Lower lobe of right lung (tissue), 2 donors: ENCODE measurements at regions not wholly inside any gene's neighbourhood (a gene's known extent, or its start where the extent isn't known, plus 50 kb on each side); places are given as distances from the start of the nearest gene placed in this dataset.

ENCODE experiments used
- ATAC-seq, 2 donors: fragments of 200-7000 bp; cut with Tn5 transposase; one replicate each; pipeline ENCODE4 v1.9.1; 2020 to 2022; ENCODE audit warnings: mild to moderate bottlenecking in 2 of 2, moderate library complexity in 2 of 2
- DNase-seq: peaks from one replicate; pipeline ENCODE4 v3.0.0-alpha.2; 2020
- H3K27ac ChIP-seq: fragments of 200-600 bp; one replicate; pipeline ENCODE4 v1.8.0; 2022
- H3K27me3 ChIP-seq: fragments of 200-600 bp; one replicate; pipeline ENCODE4 v1.8.0; 2022; ENCODE audit warnings: low read depth
- H3K36me3 ChIP-seq: fragments of 200-600 bp; one replicate; pipeline ENCODE4 v1.8.0; 2022; ENCODE audit warnings: mild to moderate bottlenecking
- H3K4me1 ChIP-seq: fragments of 200-600 bp; one replicate; pipeline ENCODE4 v1.8.0; 2022
- H3K4me3 ChIP-seq: fragments of 200-600 bp; one replicate; pipeline ENCODE4 v1.8.0; 2022; ENCODE audit warnings: mild to moderate bottlenecking
- H3K9me3 ChIP-seq: fragments of 200-600 bp; one replicate; pipeline ENCODE4 v1.8.0; 2022
- intact Hi-C: fragments of 100-400 bp; cut with DNase I; formaldehyde crosslinking; loops from one replicate; pipeline ENCODE4 v1.11.0; 2022
- TF ChIP-seq, protein P1 (sequence below): fragments of 200-600 bp; IDR thresholded peaks from one replicate; pipeline ENCODE4 v1.8.0; 2022; ENCODE audit warnings: antibody characterized with exemption, mild to moderate bottlenecking
- donor health status: DM: no; HTN: yes; CAD: no; lungs with severe emphysema.

DNA sequence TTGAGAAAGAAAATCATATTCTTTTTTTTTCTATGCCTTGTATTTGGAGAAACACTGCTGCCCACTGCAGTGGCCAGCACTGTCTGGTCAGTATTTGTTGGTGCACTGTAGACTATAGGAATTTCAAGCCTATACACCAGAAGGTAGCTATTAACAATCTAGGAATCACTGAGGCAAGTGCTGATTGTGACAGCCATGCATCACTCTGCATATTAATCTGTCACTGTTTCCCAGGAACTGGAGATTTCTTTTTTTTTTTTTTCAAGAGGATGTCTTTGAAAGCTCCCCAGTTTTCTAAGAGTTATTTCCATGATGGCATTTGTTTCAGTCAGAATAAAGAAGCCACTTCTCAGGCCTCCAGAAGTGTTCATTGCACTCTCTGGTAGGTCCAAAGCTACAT, 737.8 kb upstream of the PTBP2 start:
- Histone ChIP-seq H3K4me1 (no peaks in the 10 kb centered on the region), H3K36me3 (no peaks in the 10 kb centered on the region), H3K27me3 (no peaks in the 10 kb centered on the region), H3K9me3 (no peaks in the 10 kb centered on the region), H3K4me3 (no peak overlapping the region), H3K27ac (no peak overlapping the region)
- no peak for DNase-seq
- intact Hi-C loops: no loop called here
- TF ChIP-seq, protein P1, sequence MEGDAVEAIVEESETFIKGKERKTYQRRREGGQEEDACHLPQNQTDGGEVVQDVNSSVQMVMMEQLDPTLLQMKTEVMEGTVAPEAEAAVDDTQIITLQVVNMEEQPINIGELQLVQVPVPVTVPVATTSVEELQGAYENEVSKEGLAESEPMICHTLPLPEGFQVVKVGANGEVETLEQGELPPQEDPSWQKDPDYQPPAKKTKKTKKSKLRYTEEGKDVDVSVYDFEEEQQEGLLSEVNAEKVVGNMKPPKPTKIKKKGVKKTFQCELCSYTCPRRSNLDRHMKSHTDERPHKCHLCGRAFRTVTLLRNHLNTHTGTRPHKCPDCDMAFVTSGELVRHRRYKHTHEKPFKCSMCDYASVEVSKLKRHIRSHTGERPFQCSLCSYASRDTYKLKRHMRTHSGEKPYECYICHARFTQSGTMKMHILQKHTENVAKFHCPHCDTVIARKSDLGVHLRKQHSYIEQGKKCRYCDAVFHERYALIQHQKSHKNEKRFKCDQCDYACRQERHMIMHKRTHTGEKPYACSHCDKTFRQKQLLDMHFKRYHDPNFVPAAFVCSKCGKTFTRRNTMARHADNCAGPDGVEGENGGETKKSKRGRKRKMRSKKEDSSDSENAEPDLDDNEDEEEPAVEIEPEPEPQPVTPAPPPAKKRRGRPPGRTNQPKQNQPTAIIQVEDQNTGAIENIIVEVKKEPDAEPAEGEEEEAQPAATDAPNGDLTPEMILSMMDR: no peak
- no peak for ATAC-seq

DNA sequence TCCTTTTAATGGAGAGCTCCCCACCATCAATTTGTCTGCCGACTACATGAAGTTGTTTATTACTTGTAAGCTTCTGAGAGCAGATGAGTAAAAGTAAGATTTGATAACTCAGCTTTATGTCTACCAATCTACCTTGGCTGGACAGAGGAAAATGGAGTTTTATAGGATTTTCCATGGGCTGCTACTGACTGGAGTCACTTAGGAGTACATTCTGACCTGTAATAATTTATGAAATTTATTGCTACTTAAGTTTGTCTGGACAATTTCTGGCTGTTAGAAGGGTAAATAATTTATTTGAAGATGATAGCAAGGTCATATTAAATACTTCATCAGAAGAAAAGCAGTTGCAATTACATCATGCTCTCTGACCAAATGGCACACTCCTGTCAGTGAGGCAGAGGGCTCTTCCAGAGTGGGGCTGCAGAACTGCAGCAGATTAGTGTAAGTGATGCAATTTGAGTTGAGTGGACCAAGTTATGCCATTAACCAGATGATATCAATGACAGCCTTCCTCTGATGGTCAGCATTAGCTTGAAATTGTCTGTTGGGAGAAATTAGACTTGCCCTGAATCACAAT, 736.7 kb upstream of the PTBP2 start:
- no peak overlapping the region for H3K4me3 ChIP-seq
- no peaks in the 10 kb centered on the region for H3K4me1 ChIP-seq
- no peak for ATAC-seq
- no peak overlapping the region for H3K27ac ChIP-seq
- no peaks in the 10 kb centered on the region for H3K27me3 ChIP-seq
- no peaks in the 10 kb centered on the region for H3K36me3 ChIP-seq
- DNase-seq: no peak
- H3K9me3 ChIP-seq: no peaks in the 10 kb centered on the region
- intact Hi-C loops: no loop called here
- TF ChIP-seq, protein P1: no peak

GRCh38 chr1:95990033-95990432, 731.6 kb upstream of the PTBP2 start:
- DNase-seq (no peak), ATAC-seq (no peak)
- Histone ChIP-seq H3K36me3 (no peaks in the 10 kb centered on the region), H3K4me3 (no peak overlapping the region), H3K27ac (no peak overlapping the region), H3K9me3 (no peaks in the 10 kb centered on the region), H3K27me3 (no peaks in the 10 kb centered on the region), H3K4me1 (no peaks in the 10 kb centered on the region)
- TF ChIP-seq, protein P1: no peak
- intact Hi-C loops: no loop called here

- Histone ChIP-seq H3K27me3 (no peaks in the 10 kb centered on the region), H3K9me3 (no peaks in the 10 kb centered on the region), H3K4me1 (no peaks in the 10 kb centered on the region), H3K36me3 (no peaks in the 10 kb centered on the region), H3K4me3 (no peak overlapping the region), H3K27ac (no peak overlapping the region)
- intact Hi-C loops: no loop called here
- DNase-seq (no peak), ATAC-seq (no peak)
- TF ChIP-seq, protein P1: no peak
These were observed 729.6 kb upstream of the PTBP2 start for GRCh38 chr1:95991787-95992520.

GRCh38 chr1:95994643-95995042, 726.9 kb upstream of the PTBP2 start:
- Histone ChIP-seq H3K4me3 (no peak overlapping the region), H3K4me1 (no peaks in the 10 kb centered on the region), H3K36me3 (no peaks in the 10 kb centered on the region), H3K27me3 (no peaks in the 10 kb centered on the region), H3K9me3 (no peaks in the 10 kb centered on the region), H3K27ac (no peak overlapping the region)
- intact Hi-C loops: no loop called here
- no peak for ATAC-seq
- TF ChIP-seq, protein P1: no peak
- no peak for DNase-seq
